CD4-positive, alpha-beta T cell treated with Interleukin-17A for 1 hour (primary cell): ENCODE measurements at regions not wholly inside any gene's neighbourhood (a gene's known extent, or its start where the extent isn't known, plus 50 kb on each side); places are given as distances from the start of the nearest gene placed in this dataset.

Experiments
- DNase-seq: peaks from one replicate; pipeline ENCODE4 v3.0.0-alpha.2; 2020

- DNase-seq, result no peak
Measured at GRCh38 chr7:41121228-41121627, 581.7 kb downstream of the INHBA start.

GRCh38 chr7:41118486-41118885 is 584.4 kb downstream of the INHBA start:
- no peak for DNase-seq

- DNase-seq, result no peak
Measured at GRCh38 chr7:41117431-41117830, 585.5 kb downstream of the INHBA start.

- no peak for DNase-seq
Measured at GRCh38 chr7:41116817-41117216, 586.1 kb downstream of the INHBA start.

- DNase-seq, result no peak
Measured at GRCh38 chr7:41116337-41116736, 586.6 kb downstream of the INHBA start.

GRCh38 chr7:41114691-41115090 is 588.2 kb downstream of the INHBA start:
- no peak for DNase-seq

- DNase-seq, result no peak
Measured at GRCh38 chr7:41114131-41114530, 588.8 kb downstream of the INHBA start.

- DNase-seq, result no peak
Measured at GRCh38 chr7:41113719-41114118, 589.2 kb downstream of the INHBA start.

- DNase-seq, result no peak
Measured at GRCh38 chr7:41110186-41110585, 592.7 kb downstream of the INHBA start.

GRCh38 chr7:41108821-41109220 is 594.1 kb downstream of the INHBA start:
- no peak for DNase-seq

- DNase-seq, result no peak
Measured at GRCh38 chr7:41107938-41108448, 594.9 kb downstream of the INHBA start.

- no peak for DNase-seq
Measured at GRCh38 chr7:41107330-41107937, 595.5 kb downstream of the INHBA start.

GRCh38 chr7:41104631-41105030 is 598.3 kb downstream of the INHBA start:
- no peak for DNase-seq

GRCh38 chr7:41103331-41103730 is 599.6 kb downstream of the INHBA start:
- no peak for DNase-seq

- DNase-seq, result no peak
Measured at GRCh38 chr7:41098846-41099245, 604.0 kb downstream of the INHBA start.

- no peak for DNase-seq
Measured at GRCh38 chr7:41098402-41098801, 604.5 kb downstream of the INHBA start.

- no peak for DNase-seq
Measured at GRCh38 chr7:41097501-41097900, 605.4 kb downstream of the INHBA start.

- DNase-seq, result no peak
Measured at GRCh38 chr7:41096917-41097316, 606.0 kb downstream of the INHBA start.

- no peak for DNase-seq
Measured at GRCh38 chr7:41093141-41093540, 609.7 kb downstream of the INHBA start.

- no peak for DNase-seq
Measured at GRCh38 chr7:41085244-41085643, 617.6 kb downstream of the INHBA start.

- DNase-seq, result no peak
Measured at GRCh38 chr7:41084381-41084780, 618.5 kb downstream of the INHBA start.

- DNase-seq, result no peak
Measured at GRCh38 chr7:41069635-41070034, 633.3 kb downstream of the INHBA start.

- no peak for DNase-seq
Measured at GRCh38 chr7:41067576-41067975, 635.3 kb downstream of the INHBA start.

GRCh38 chr7:41065663-41066062 is 637.2 kb downstream of the INHBA start:
- DNase-seq, result no peak

GRCh38 chr7:41063116-41063515 is 639.8 kb downstream of the INHBA start:
- DNase-seq, result no peak
